ENCODE measurements at regions not wholly inside any gene's neighbourhood (a gene's known extent, or its start where the extent isn't known, plus 50 kb on each side); places are given as distances from the start of the nearest gene placed in this dataset.
A peak's percentile ranks its signal among the peaks of the same experiment; 100 is the strongest.
"Not testable (repeated sequence)": the region's sequence is repeated elsewhere in the genome, so short reads cannot be mapped to it uniquely, and the experiment has no call there.

- BruUV-seq (replicated peaks); H3K4me1 ChIP-seq (ENCODE audit: control insufficient read depth, extremely low read depth, insufficient read depth, low read length); H2AFZ ChIP-seq (ENCODE audit: low read depth, low read length); H3K9me1 ChIP-seq (replicated peaks; ENCODE audit: control insufficient read depth, extremely low read depth, insufficient read depth, low read length); POLR2A ChIA-PET; H3K27ac ChIP-seq (ENCODE audit: insufficient read depth, low read depth, low read length); H3K36me3 ChIP-seq (ENCODE audit: control insufficient read depth in 2 of 2, extremely low read depth in 1 of 2, insufficient read depth in 2 of 2, low read length in 2 of 2); H3K9ac ChIP-seq (replicated peaks; ENCODE audit: extremely low read depth, insufficient read depth, low read length); dilution Hi-C loops (cut with MboI; ENCODE audit: extremely low pct_ligation_motif_present, low sequenced_read_pairs); H4K20me1 ChIP-seq (replicated peaks; ENCODE audit: control insufficient read depth, extremely low read depth, insufficient read depth, low read length); DNase-seq (ENCODE audit: low read depth, low spot score); H3K4me2 ChIP-seq (ENCODE audit: insufficient read depth, low read length); CTCF ChIA-PET; H3K9me3 ChIP-seq (replicated peaks; ENCODE audit: control insufficient read depth, insufficient read depth, low read length); H3K4me3 ChIP-seq (replicated peaks in 1 of 3; ENCODE audit: insufficient read depth in 1 of 3, low read depth in 1 of 3, low read length in 3 of 3); H3K27me3 ChIP-seq (ENCODE audit: control insufficient read depth in 2 of 2, insufficient read depth in 2 of 2, low read length in 2 of 2); intact Hi-C loops (cut with micrococcal nuclease); H3K79me2 ChIP-seq (ENCODE audit: control insufficient read depth, insufficient read depth, low read length): not testable (repeated sequence)
- peak; percentile 64 for FAIRE-seq
Measured at GRCh38 chrX:65888150-65888549, 151.7 kb downstream of the VSIG4 start.

- FAIRE-seq: no peak
Measured at GRCh38 chrX:65883556-65883955, 156.3 kb downstream of the VSIG4 start.

More at GRCh38 chrX:65883556-65883955, 156.3 kb downstream of the VSIG4 start:
- H2AFZ ChIP-seq (ENCODE audit: low read depth, low read length): no peak overlapping the region
- BruUV-seq (replicated peaks): no TSS peak
- no peak for DNase-seq (ENCODE audit: low read depth, low spot score)
- no peak overlapping the region for H3K27ac ChIP-seq (ENCODE audit: insufficient read depth, low read depth, low read length)
- no peaks in the 10 kb centered on the region for H3K36me3 ChIP-seq (ENCODE audit: control insufficient read depth in 2 of 2, extremely low read depth in 1 of 2, insufficient read depth in 2 of 2, low read length in 2 of 2)
- H3K9ac ChIP-seq (replicated peaks; ENCODE audit: extremely low read depth, insufficient read depth, low read length): no peak overlapping the region
- CTCF ChIA-PET: no interaction called here
- H3K4me1 ChIP-seq (ENCODE audit: control insufficient read depth, extremely low read depth, insufficient read depth, low read length): no peaks in the 10 kb centered on the region
- no peak for TF ChIP-seq POLR2A (IDR thresholded peaks at IDR 0.05; ENCODE audit: low read depth, low read length)
- TF ChIP-seq MYC (IDR thresholded peaks at IDR 0.05; ENCODE audit: low read depth, low read length): no peak
- TF ChIP-seq JUN (IDR thresholded peaks at IDR 0.05; ENCODE audit: borderline replicate concordance, insufficient read depth, insufficient read length, low read depth): no peak
- no peak for TF ChIP-seq CTCF (IDR thresholded peaks at IDR 0.05; ENCODE audit: extremely low read depth in 1 of 2, insufficient read depth in 1 of 2, low read depth in 1 of 2, low read length in 2 of 2)
- no peaks in the 10 kb centered on the region for H3K79me2 ChIP-seq (ENCODE audit: control insufficient read depth, insufficient read depth, low read length)
- no peaks in the 10 kb centered on the region for H3K9me3 ChIP-seq (replicated peaks; ENCODE audit: control insufficient read depth, insufficient read depth, low read length)
- no peaks in the 10 kb centered on the region for H4K20me1 ChIP-seq (replicated peaks; ENCODE audit: control insufficient read depth, extremely low read depth, insufficient read depth, low read length)
- no peaks in the 10 kb centered on the region for H3K27me3 ChIP-seq (ENCODE audit: control insufficient read depth in 2 of 2, insufficient read depth in 2 of 2, low read length in 2 of 2)
- intact Hi-C loops (cut with micrococcal nuclease) (no loop called here), dilution Hi-C loops (cut with MboI; ENCODE audit: extremely low pct_ligation_motif_present, low sequenced_read_pairs) (no loop called here)
- H3K9me1 ChIP-seq (replicated peaks; ENCODE audit: control insufficient read depth, extremely low read depth, insufficient read depth, low read length): no peaks in the 10 kb centered on the region
- POLR2A ChIA-PET: no interaction called here
- H3K4me3 ChIP-seq (replicated peaks in 1 of 3; ENCODE audit: insufficient read depth in 1 of 3, low read depth in 1 of 3, low read length in 3 of 3): no peak overlapping the region
- no peak overlapping the region for H3K4me2 ChIP-seq (ENCODE audit: insufficient read depth, low read length)
